ENCODE measurements at regions not wholly inside any gene's neighbourhood (a gene's known extent, or its start where the extent isn't known, plus 50 kb on each side); places are given as distances from the start of the nearest gene placed in this dataset.

DNA sequence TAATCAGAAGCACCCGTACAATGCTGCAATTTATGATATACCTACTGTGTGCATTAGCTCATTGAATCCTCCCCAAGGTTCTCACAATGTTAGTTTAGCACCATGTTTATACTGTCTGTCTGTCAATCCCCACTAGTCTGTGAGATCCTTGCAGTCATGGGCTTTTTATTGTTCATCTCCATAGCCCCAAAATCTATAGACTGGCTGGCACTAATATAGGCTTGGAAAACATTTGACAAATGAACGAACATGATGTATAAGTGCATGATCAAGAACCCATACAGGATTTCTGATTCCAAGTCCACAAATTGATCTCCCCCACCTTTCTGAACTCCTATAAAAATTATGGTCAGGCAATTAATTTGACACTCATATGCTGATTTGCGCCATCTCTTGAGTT lies 290.0 kb downstream of the OMA1 start:
- CTCF ChIA-PET (ENCODE audit: low intra/inter-chr PET ratio), result no interaction called here

More for the DNA sequence above, 290.0 kb downstream of the OMA1 start:
- no peak overlapping the region for H3K27ac ChIP-seq (ENCODE audit: extremely low read depth, low read depth, low read length)
- no peaks in the 10 kb centered on the region for H3K4me1 ChIP-seq (replicated peaks in 1 of 2; ENCODE audit: control insufficient read depth in 2 of 2, insufficient read depth in 2 of 2, low read length in 2 of 2)
- H3K27me3 ChIP-seq (ENCODE audit: control insufficient read depth in 2 of 2, insufficient read depth in 2 of 2, low read length in 2 of 2), result no peaks in the 10 kb centered on the region; a peak in 1 of 5 replicates
- POLR2A ChIA-PET, result no interaction called here
- no peaks in the 10 kb centered on the region for H3K9me1 ChIP-seq (ENCODE audit: control insufficient read depth, insufficient read depth, low read length)
- TF ChIP-seq EHMT2 (IDR thresholded peaks at IDR 0.05) (no peak), ETV1 (tag; conservative IDR thresholded peaks at IDR 0.05; ENCODE audit: low read depth) (no peak), ZNF384 (IDR thresholded peaks at IDR 0.05; ENCODE audit: low read depth, low read length) (no peak), PHF21A (IDR thresholded peaks at IDR 0.05; ENCODE audit: borderline replicate concordance, low read depth) (no peak), ZNF124 (CRISPR knock-in tag; IDR thresholded peaks at IDR 0.05) (no peak), SAP30 (IDR thresholded peaks at IDR 0.05; ENCODE audit: borderline replicate concordance, insufficient read depth, low read depth, low read length, poor library complexity, severe bottlenecking) (no peak), MAFG (tag; conservative IDR thresholded peaks at IDR 0.05) (no peak), ZNF224 (CRISPR knock-in tag; IDR thresholded peaks at IDR 0.05) (no peak), THRAP3 (IDR thresholded peaks at IDR 0.05; ENCODE audit: borderline replicate concordance) (no peak), FOXJ2 (tag; IDR thresholded peaks at IDR 0.05) (no peak), TEAD2 (tag; IDR thresholded peaks at IDR 0.05) (no peak), HDAC2 (IDR thresholded peaks at IDR 0.05) (no peak), JUN (IDR thresholded peaks at IDR 0.05; ENCODE audit: borderline replicate concordance, low read depth, low read length) (no peak), JUN (CRISPR knock-in tag; IDR thresholded peaks at IDR 0.05; ENCODE audit: borderline replicate concordance) (no peak), FOXO4 (CRISPR knock-in tag; IDR thresholded peaks at IDR 0.05) (no peak)
- H3K4me3 ChIP-seq, result no peak overlapping the region
- H3K9ac ChIP-seq (ENCODE audit: insufficient read depth in 1 of 2, low read depth in 2 of 2, low read length in 2 of 2), result no peak overlapping the region
- no peak overlapping the region for H2AFZ ChIP-seq (ENCODE audit: low read depth, low read length)
- DNase-seq (ENCODE audit: extremely low read depth in 1 of 4, low spot score in 3 of 4) (no peak), ATAC-seq (no peak), FAIRE-seq (no peak)
- no peaks in the 10 kb centered on the region; the same call in 1 of the 2 replicates for H4K20me1 ChIP-seq (replicated peaks; ENCODE audit: control insufficient read depth, insufficient read depth, low read length)
- H3K79me2 ChIP-seq (ENCODE audit: control insufficient read depth, insufficient read depth, low read length), result no peaks in the 10 kb centered on the region
- intact Hi-C loops (cut with micrococcal nuclease), result no loop called here
- H3K36me3 ChIP-seq (ENCODE audit: control insufficient read depth, insufficient read depth, low read length), result no peaks in the 10 kb centered on the region
- no peak overlapping the region for H3K4me2 ChIP-seq (ENCODE audit: insufficient read depth, low read length)
- in situ Hi-C loops (cut with MboI), result no loop called here
- 0% methylated on average over 3 of the region's 3 CpGs for WGBS (ENCODE audit: insufficient coverage, low coverage, missing lambda C conversion rate)
- no peaks in the 10 kb centered on the region for H3K9me3 ChIP-seq (replicated peaks; ENCODE audit: control insufficient read depth, insufficient read depth, low read depth, low read length)
- BruUV-seq (replicated peaks), result no TSS peak

Data from K562 (cell line).